Activated naive CD8-positive, alpha-beta T cell (primary cell): ENCODE measurements at regions not wholly inside any gene's neighbourhood (a gene's known extent, or its start where the extent isn't known, plus 50 kb on each side); places are given as distances from the start of the nearest gene placed in this dataset.
"Not testable (repeated sequence)": the region's sequence is repeated elsewhere in the genome, so short reads cannot be mapped to it uniquely, and the experiment has no call there.

Experiments
- H3K27ac Mint-ChIP-seq: one replicate; pipeline ENCODE4 v1.8.0; 2021; ENCODE audit warnings: mixed read lengths
- H3K27me3 Mint-ChIP-seq: one replicate; pipeline ENCODE4 v1.8.0; 2021; ENCODE audit warnings: mixed read lengths
- H3K36me3 Mint-ChIP-seq: one replicate; pipeline ENCODE4 v1.8.0; 2021; ENCODE audit warnings: mixed read lengths
- H3K4me1 Mint-ChIP-seq: one replicate; pipeline ENCODE4 v1.8.0; 2021; ENCODE audit warnings: low read depth, mixed read lengths
- H3K4me3 Mint-ChIP-seq: one replicate; pipeline ENCODE4 v1.8.0; 2021; ENCODE audit warnings: mild to moderate bottlenecking, mixed read lengths
- H3K9me3 Mint-ChIP-seq: one replicate; pipeline ENCODE4 v1.8.0; 2021; ENCODE audit warnings: low read depth, mixed read lengths

GRCh38 chr14:66254038-66254437 is 232.1 kb upstream of the CCDC196 start:
- Mint-ChIP-seq H3K4me1 (no peaks in the 10 kb centered on the region), H3K27ac (no peak overlapping the region), H3K4me3 (no peak overlapping the region), H3K9me3 (no peaks in the 10 kb centered on the region), H3K27me3 (peaks cover 2% of the 10 kb centered on the region), H3K36me3 (no peaks in the 10 kb centered on the region)

- Mint-ChIP-seq H3K27ac (no peak overlapping the region), H3K4me1 (no peaks in the 10 kb centered on the region), H3K4me3 (no peak overlapping the region), H3K9me3 (no peaks in the 10 kb centered on the region), H3K27me3 (peaks cover 4% of the 10 kb centered on the region), H3K36me3 (peaks cover 8% of the 10 kb centered on the region)
Observed at GRCh38 chr14:66268802-66269334, 217.3 kb upstream of the CCDC196 start.

GRCh38 chr14:66272221-66272620 is 213.9 kb upstream of the CCDC196 start:
- Mint-ChIP-seq H3K4me3 (no peak overlapping the region), H3K36me3 (peaks cover 11% of the 10 kb centered on the region), H3K9me3 (no peaks in the 10 kb centered on the region), H3K4me1 (no peaks in the 10 kb centered on the region), H3K27ac (no peak overlapping the region), H3K27me3 (peaks cover 4% of the 10 kb centered on the region)

- no peaks in the 10 kb centered on the region for H3K9me3 Mint-ChIP-seq
- H3K27ac Mint-ChIP-seq = no peak overlapping the region
- H3K36me3 Mint-ChIP-seq = peaks cover 9% of the 10 kb centered on the region
- no peaks in the 10 kb centered on the region for H3K4me1 Mint-ChIP-seq
- no peak overlapping the region for H3K4me3 Mint-ChIP-seq
- H3K27me3 Mint-ChIP-seq = peaks cover 4% of the 10 kb centered on the region
Observed at GRCh38 chr14:66273261-66273832, 212.8 kb upstream of the CCDC196 start.

GRCh38 chr14:66278418-66278817 is 207.8 kb upstream of the CCDC196 start:
- H3K27me3 Mint-ChIP-seq, H3K4me3 Mint-ChIP-seq, H3K9me3 Mint-ChIP-seq, H3K4me1 Mint-ChIP-seq, H3K27ac Mint-ChIP-seq: not testable (repeated sequence)
- H3K36me3 Mint-ChIP-seq = peaks cover 10% of the 10 kb centered on the region

GRCh38 chr14:66281036-66281776 is 205.0 kb upstream of the CCDC196 start:
- Mint-ChIP-seq H3K4me3 (no peak overlapping the region), H3K36me3 (peaks cover 8% of the 10 kb centered on the region), H3K9me3 (no peaks in the 10 kb centered on the region), H3K27me3 (peaks cover under 1% of the 10 kb centered on the region), H3K4me1 (no peaks in the 10 kb centered on the region), H3K27ac (no peak overlapping the region)

- no peak overlapping the region for H3K4me3 Mint-ChIP-seq
- no peaks in the 10 kb centered on the region for H3K4me1 Mint-ChIP-seq
- H3K9me3 Mint-ChIP-seq = no peaks in the 10 kb centered on the region
- H3K36me3 Mint-ChIP-seq = peaks cover 5% of the 10 kb centered on the region
- no peaks in the 10 kb centered on the region for H3K27me3 Mint-ChIP-seq
- no peak overlapping the region for H3K27ac Mint-ChIP-seq
Observed at GRCh38 chr14:66284346-66284745, 201.8 kb upstream of the CCDC196 start.

- Mint-ChIP-seq H3K9me3 (peaks cover 3% of the 10 kb centered on the region), H3K4me3 (no peak overlapping the region), H3K4me1 (no peaks in the 10 kb centered on the region), H3K27me3 (no peaks in the 10 kb centered on the region), H3K27ac (no peak overlapping the region), H3K36me3 (peaks cover 5% of the 10 kb centered on the region)
Observed at GRCh38 chr14:66288511-66288910, 197.7 kb upstream of the CCDC196 start.

- H3K9me3 Mint-ChIP-seq = peaks cover 3% of the 10 kb centered on the region
- no peak overlapping the region for H3K4me3 Mint-ChIP-seq
- H3K36me3 Mint-ChIP-seq = peaks cover 5% of the 10 kb centered on the region
- H3K4me1 Mint-ChIP-seq = peaks cover 2% of the 10 kb centered on the region
- no peaks in the 10 kb centered on the region for H3K27me3 Mint-ChIP-seq
- no peak overlapping the region for H3K27ac Mint-ChIP-seq
Observed at GRCh38 chr14:66291756-66292155, 194.4 kb upstream of the CCDC196 start.

- H3K4me1 Mint-ChIP-seq = peaks cover 2% of the 10 kb centered on the region
- H3K27me3 Mint-ChIP-seq = peaks cover 2% of the 10 kb centered on the region
- H3K4me3 Mint-ChIP-seq = no peak overlapping the region
- peaks cover 3% of the 10 kb centered on the region for H3K9me3 Mint-ChIP-seq
- peaks cover 5% of the 10 kb centered on the region for H3K36me3 Mint-ChIP-seq
- H3K27ac Mint-ChIP-seq = no peak overlapping the region
Observed at GRCh38 chr14:66293533-66294105, 192.6 kb upstream of the CCDC196 start.

GRCh38 chr14:66295386-66295785 is 190.8 kb upstream of the CCDC196 start:
- Mint-ChIP-seq H3K36me3 (peaks cover 5% of the 10 kb centered on the region), H3K9me3 (peaks cover 3% of the 10 kb centered on the region), H3K4me1 (peaks cover 2% of the 10 kb centered on the region), H3K4me3 (no peak overlapping the region), H3K27ac (no peak overlapping the region), H3K27me3 (peaks cover 2% of the 10 kb centered on the region)

- H3K36me3 Mint-ChIP-seq = peaks cover 7% of the 10 kb centered on the region
- no peak overlapping the region for H3K27ac Mint-ChIP-seq
- H3K27me3 Mint-ChIP-seq = peaks cover 2% of the 10 kb centered on the region
- H3K4me3 Mint-ChIP-seq = no peak overlapping the region
- no peaks in the 10 kb centered on the region for H3K4me1 Mint-ChIP-seq
- H3K9me3 Mint-ChIP-seq = peaks cover 5% of the 10 kb centered on the region
Observed at GRCh38 chr14:66300886-66301285, 185.3 kb upstream of the CCDC196 start.

- no peaks in the 10 kb centered on the region for H3K4me1 Mint-ChIP-seq
- H3K27ac Mint-ChIP-seq = no peak overlapping the region
- no peak overlapping the region for H3K4me3 Mint-ChIP-seq
- peaks cover 5% of the 10 kb centered on the region for H3K9me3 Mint-ChIP-seq
- H3K36me3 Mint-ChIP-seq = peaks cover 21% of the 10 kb centered on the region
- H3K27me3 Mint-ChIP-seq = no peaks in the 10 kb centered on the region
Observed at GRCh38 chr14:66306101-66306500, 180.1 kb upstream of the CCDC196 start.

- no peaks in the 10 kb centered on the region for H3K4me1 Mint-ChIP-seq
- H3K27me3 Mint-ChIP-seq = no peaks in the 10 kb centered on the region
- H3K36me3 Mint-ChIP-seq = peaks cover 17% of the 10 kb centered on the region
- no peaks in the 10 kb centered on the region for H3K9me3 Mint-ChIP-seq
- no peak overlapping the region for H3K27ac Mint-ChIP-seq
- no peak overlapping the region for H3K4me3 Mint-ChIP-seq
Observed at GRCh38 chr14:66311058-66311457, 175.1 kb upstream of the CCDC196 start.

GRCh38 chr14:66311990-66312389 is 174.2 kb upstream of the CCDC196 start:
- H3K4me1 Mint-ChIP-seq = no peaks in the 10 kb centered on the region
- H3K36me3 Mint-ChIP-seq = peaks cover 13% of the 10 kb centered on the region
- no peak overlapping the region for H3K4me3 Mint-ChIP-seq
- H3K9me3 Mint-ChIP-seq = peaks cover under 1% of the 10 kb centered on the region
- H3K27ac Mint-ChIP-seq = no peak overlapping the region
- no peaks in the 10 kb centered on the region for H3K27me3 Mint-ChIP-seq
